Endodermal cell (in vitro differentiated cells): ENCODE measurements at regions not wholly inside any gene's neighbourhood (a gene's known extent, or its start where the extent isn't known, plus 50 kb on each side); places are given as distances from the start of the nearest gene placed in this dataset.

Experiments used
- DNase-seq: peaks from one replicate; pipeline ENCODE4 v3.0.0-alpha.2; 2017
- H3K27ac ChIP-seq: 2 replicates; pipeline ENCODE4 v1.5.1; 2013; ENCODE audit warnings: mild to moderate bottlenecking, low read depth, low read length, moderate library complexity
- H3K27me3 ChIP-seq: 2 replicates; pipeline ENCODE4 v1.6.1; 2013; ENCODE audit warnings: mild to moderate bottlenecking, low read length, moderate library complexity; ENCODE audit not compliant: insufficient read depth, control insufficient read depth, poor library complexity, severe bottlenecking
- H3K36me3 ChIP-seq: 2 replicates; pipeline ENCODE4 v1.7.0; 2013; ENCODE audit warnings: mild to moderate bottlenecking, low read length, moderate library complexity; ENCODE audit not compliant: control insufficient read depth, insufficient read depth
- H3K4me1 ChIP-seq: one replicate; pipeline ENCODE4 v1.7.0; 2013; ENCODE audit warnings: low read length; ENCODE audit not compliant: control insufficient read depth, insufficient read depth
- H3K4me3 ChIP-seq: 2 replicates; pipeline ENCODE4 v1.5.1; 2013; ENCODE audit warnings: mild to moderate bottlenecking, low read length, moderate library complexity
- H3K9ac ChIP-seq: 2 replicates; pipeline ENCODE4 v1.6.1; 2013; ENCODE audit warnings: mild to moderate bottlenecking, low read length, moderate library complexity; ENCODE audit not compliant: poor library complexity, severe bottlenecking; ENCODE audit errors: extremely low read depth
- H3K9me3 ChIP-seq: 2 replicates; pipeline ENCODE4 v1.6.1; 2013; ENCODE audit warnings: mild to moderate bottlenecking, low read length, moderate library complexity; ENCODE audit not compliant: control insufficient read depth
- H3K27ac Mint-ChIP-seq: 2 replicates; pipeline ENCODE4 v1.8.0; 2020; ENCODE audit warnings: mixed read lengths
- H3K27me3 Mint-ChIP-seq: 2 replicates; pipeline ENCODE4 v1.8.0; 2021; ENCODE audit warnings: mild to moderate bottlenecking, mixed read lengths; ENCODE audit not compliant: insufficient read depth
- H3K36me3 Mint-ChIP-seq: 2 replicates; pipeline ENCODE4 v1.8.0; 2020; ENCODE audit warnings: low read depth, mixed read lengths
- H3K4me1 Mint-ChIP-seq: 2 replicates; pipeline ENCODE4 v1.8.0; 2020; ENCODE audit warnings: mixed read lengths
- H3K4me3 Mint-ChIP-seq: 2 replicates; pipeline ENCODE4 v1.8.0; 2020; ENCODE audit warnings: mild to moderate bottlenecking, moderate library complexity, mixed read lengths
- H3K9me3 Mint-ChIP-seq: 2 replicates; pipeline ENCODE4 v1.8.0; 2020; ENCODE audit warnings: mild to moderate bottlenecking, mixed read lengths
- WGBS, 2 experiments: methylation state at CpG; one replicate each; pipeline versions ENCODE4 v1.1.5 to v1.1.7; 2013; ENCODE audit warnings: missing lambda C conversion rate in 2 of 2, mixed read lengths in 1 of 2; ENCODE audit not compliant: insufficient coverage in 1 of 2, insufficient read length in 1 of 2; 5-methylcytosine and 5-hydroxymethylcytosine counted together
- TF ChIP-seq, protein P1 (sequence below): fragments of 200-600 bp; sonication (generic); conservative IDR thresholded peaks from 2 replicates; pipeline ENCODE4 v1.5.0; 2021; ENCODE audit warnings: antibody characterized with exemption, mild to moderate bottlenecking

DNA sequence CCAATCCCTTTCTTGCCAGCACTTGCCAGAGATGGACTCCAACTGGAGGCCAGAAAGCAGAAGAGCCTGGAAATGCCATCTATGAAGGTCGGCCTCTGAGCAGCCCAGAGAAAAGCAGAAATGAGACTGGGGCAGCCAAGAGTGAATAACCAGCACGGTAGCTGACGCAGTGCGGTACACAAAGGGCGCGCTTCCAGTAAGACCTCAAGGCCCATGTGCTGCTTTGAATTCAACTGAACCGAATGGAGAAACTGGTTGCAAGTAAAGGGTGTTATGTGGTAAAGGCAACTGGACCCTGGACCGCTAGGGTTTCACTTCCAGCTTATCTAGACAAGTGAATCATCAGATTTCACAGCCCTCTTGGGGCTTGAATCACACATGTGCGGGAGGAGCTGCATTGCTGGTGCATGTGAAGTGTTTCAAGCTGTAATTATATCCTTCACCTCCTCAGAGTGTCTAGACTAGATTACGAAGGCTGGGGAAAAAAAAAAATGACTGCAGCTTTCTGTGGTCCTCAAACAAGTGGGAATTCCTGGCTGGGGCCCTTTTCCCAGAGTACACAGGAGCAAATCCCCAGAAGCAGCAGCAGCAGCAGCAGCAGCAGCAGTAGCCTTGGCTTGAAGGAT is 128.9 kb downstream of the CCDC34 start:
- no peaks in the 10 kb centered on the region for H3K36me3 ChIP-seq
- 89 to 92% methylated on average over 8 to 10 of the region's 10 CpGs for WGBS, 2 experiments
- H3K27me3 ChIP-seq = no peaks in the 10 kb centered on the region
- H3K4me3 ChIP-seq = no peak overlapping the region
- peaks cover 38% of the 10 kb centered on the region for H3K4me1 Mint-ChIP-seq
- no peak overlapping the region for H3K4me3 Mint-ChIP-seq
- no peaks in the 10 kb centered on the region for H3K9me3 Mint-ChIP-seq
- H3K36me3 Mint-ChIP-seq = no peaks in the 10 kb centered on the region
- peaks cover 5% of the 10 kb centered on the region for H3K27me3 Mint-ChIP-seq
- H3K9ac ChIP-seq = no peak overlapping the region
- H3K27ac ChIP-seq = peak overlapping the region; percentile 34
- H3K27ac Mint-ChIP-seq = no peak overlapping the region
- no peak for DNase-seq
- peaks cover 16% of the 10 kb centered on the region for H3K4me1 ChIP-seq
- TF ChIP-seq, protein P1, sequence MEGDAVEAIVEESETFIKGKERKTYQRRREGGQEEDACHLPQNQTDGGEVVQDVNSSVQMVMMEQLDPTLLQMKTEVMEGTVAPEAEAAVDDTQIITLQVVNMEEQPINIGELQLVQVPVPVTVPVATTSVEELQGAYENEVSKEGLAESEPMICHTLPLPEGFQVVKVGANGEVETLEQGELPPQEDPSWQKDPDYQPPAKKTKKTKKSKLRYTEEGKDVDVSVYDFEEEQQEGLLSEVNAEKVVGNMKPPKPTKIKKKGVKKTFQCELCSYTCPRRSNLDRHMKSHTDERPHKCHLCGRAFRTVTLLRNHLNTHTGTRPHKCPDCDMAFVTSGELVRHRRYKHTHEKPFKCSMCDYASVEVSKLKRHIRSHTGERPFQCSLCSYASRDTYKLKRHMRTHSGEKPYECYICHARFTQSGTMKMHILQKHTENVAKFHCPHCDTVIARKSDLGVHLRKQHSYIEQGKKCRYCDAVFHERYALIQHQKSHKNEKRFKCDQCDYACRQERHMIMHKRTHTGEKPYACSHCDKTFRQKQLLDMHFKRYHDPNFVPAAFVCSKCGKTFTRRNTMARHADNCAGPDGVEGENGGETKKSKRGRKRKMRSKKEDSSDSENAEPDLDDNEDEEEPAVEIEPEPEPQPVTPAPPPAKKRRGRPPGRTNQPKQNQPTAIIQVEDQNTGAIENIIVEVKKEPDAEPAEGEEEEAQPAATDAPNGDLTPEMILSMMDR = no peak
- H3K9me3 ChIP-seq = no peaks in the 10 kb centered on the region

DNA sequence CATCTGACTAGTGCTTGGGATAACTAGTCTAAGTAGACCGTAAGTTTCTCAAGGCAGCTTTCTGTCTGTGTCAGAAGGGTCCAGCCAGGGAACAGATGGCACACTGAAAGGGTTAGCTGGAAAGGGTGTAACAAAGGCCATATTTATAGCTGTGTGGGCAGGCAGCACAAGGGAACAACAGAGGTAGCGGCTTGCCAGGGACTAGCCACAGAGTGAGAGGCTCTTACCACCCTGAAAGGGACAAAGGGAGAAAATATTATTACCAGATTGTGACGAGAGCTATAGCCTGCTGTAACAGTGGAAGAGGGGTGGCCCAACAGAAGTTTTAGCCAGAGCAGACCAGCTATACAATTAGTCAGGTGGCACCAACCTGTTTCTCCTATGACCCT is 129.4 kb downstream of the CCDC34 start:
- H3K27me3 Mint-ChIP-seq = peaks cover 4% of the 10 kb centered on the region
- no peaks in the 10 kb centered on the region for H3K27me3 ChIP-seq
- peaks cover 16% of the 10 kb centered on the region for H3K4me1 ChIP-seq
- peak overlapping the region; percentile 34 for H3K27ac ChIP-seq
- no peaks in the 10 kb centered on the region for H3K9me3 ChIP-seq
- DNase-seq = no peak
- no peak overlapping the region for H3K4me3 Mint-ChIP-seq
- no peaks in the 10 kb centered on the region for H3K36me3 Mint-ChIP-seq
- no peaks in the 10 kb centered on the region for H3K9me3 Mint-ChIP-seq
- H3K27ac Mint-ChIP-seq = no peak overlapping the region
- peaks cover 39% of the 10 kb centered on the region for H3K4me1 Mint-ChIP-seq
- H3K4me3 ChIP-seq = no peak overlapping the region
- no peak overlapping the region for H3K9ac ChIP-seq
- WGBS, 2 experiments = 95 to 97% methylated on average over 2 to 3 of the region's 3 CpGs
- TF ChIP-seq, protein P1 = no peak
- no peaks in the 10 kb centered on the region for H3K36me3 ChIP-seq

DNA sequence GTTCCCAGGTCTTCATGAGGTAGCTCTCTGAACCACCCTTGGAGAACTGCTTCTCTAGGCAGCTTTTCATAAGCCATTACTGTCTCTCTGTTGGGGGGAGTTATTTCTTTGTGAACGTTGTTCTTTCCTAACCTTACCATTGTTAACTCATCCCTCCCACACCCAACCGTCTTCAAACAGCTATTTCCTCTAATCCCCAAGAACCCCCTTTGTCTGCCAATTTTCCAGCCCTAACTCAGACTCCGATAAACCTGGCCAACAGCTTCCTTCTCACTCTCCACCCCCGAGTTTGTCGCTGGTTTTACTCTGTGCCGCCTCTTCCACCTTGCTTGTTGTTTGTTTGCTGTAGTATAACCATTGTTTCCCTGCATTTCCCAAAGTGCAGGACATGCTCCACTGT is 131.5 kb downstream of the CCDC34 start:
- H3K4me1 ChIP-seq = peaks cover 13% of the 10 kb centered on the region
- TF ChIP-seq, protein P1 = no peak
- no peaks in the 10 kb centered on the region for H3K27me3 ChIP-seq
- H3K27ac Mint-ChIP-seq = peak overlapping the region; percentile 62
- peaks cover 1% of the 10 kb centered on the region for H3K9me3 ChIP-seq
- no peak overlapping the region for H3K9ac ChIP-seq
- H3K4me3 ChIP-seq = peak overlapping the region; percentile 16
- H3K4me1 Mint-ChIP-seq = peaks cover 37% of the 10 kb centered on the region
- peaks cover 2% of the 10 kb centered on the region for H3K36me3 Mint-ChIP-seq
- no peak for DNase-seq
- H3K4me3 Mint-ChIP-seq = no peak overlapping the region
- no peaks in the 10 kb centered on the region for H3K36me3 ChIP-seq
- H3K27me3 Mint-ChIP-seq = peaks cover 3% of the 10 kb centered on the region
- H3K9me3 Mint-ChIP-seq = peaks cover 3% of the 10 kb centered on the region
- WGBS, 2 experiments = 49 to 73% methylated on average over 3 to 6 of the region's 6 CpGs
- H3K27ac ChIP-seq = no peak overlapping the region
